Kidney tubule cell (primary cell): ENCODE measurements at regions not wholly inside any gene's neighbourhood (a gene's known extent, or its start where the extent isn't known, plus 50 kb on each side); places are given as distances from the start of the nearest gene placed in this dataset.

Experiments used
- DNase-seq: peaks from one replicate; pipeline ENCODE4 v3.0.0-alpha.2; 2018; ENCODE audit warnings: low spot score

GRCh38 chr1:234973426-234974250 is 155.0 kb downstream of the TOMM20 start:
- DNase-seq = no peak

- DNase-seq = peak; percentile 68
Measured at GRCh38 chr1:234972411-234973191, 156.0 kb downstream of the TOMM20 start.

- no peak for DNase-seq
Measured at GRCh38 chr1:234971586-234972297, 156.9 kb downstream of the TOMM20 start.

GRCh38 chr1:234970731-234971476 is 157.7 kb downstream of the TOMM20 start:
- DNase-seq = peak; percentile 76

- DNase-seq = no peak
Measured at GRCh38 chr1:234970401-234970730, 158.3 kb downstream of the TOMM20 start.

- peak; percentile 63 for DNase-seq
Measured at GRCh38 chr1:234969581-234970400, 158.8 kb downstream of the TOMM20 start.

GRCh38 chr1:234969011-234969441 is 159.6 kb downstream of the TOMM20 start:
- DNase-seq = peak; percentile 8

- DNase-seq = no peak
Measured at GRCh38 chr1:234968451-234968850, 160.2 kb downstream of the TOMM20 start.

- DNase-seq = no peak
Measured at GRCh38 chr1:234967121-234967520, 161.5 kb downstream of the TOMM20 start.

- DNase-seq = no peak
Measured at GRCh38 chr1:234965111-234965510, 163.5 kb downstream of the TOMM20 start.

- DNase-seq = peak; percentile 25
Measured at GRCh38 chr1:234963904-234964702, 164.5 kb downstream of the TOMM20 start.

GRCh38 chr1:234963180-234963903 is 165.3 kb downstream of the TOMM20 start:
- DNase-seq = peak; percentile 93

- DNase-seq = peak; percentile 99
Measured at GRCh38 chr1:234962340-234962989, 166.2 kb downstream of the TOMM20 start.

- DNase-seq = peak; percentile 85
Measured at GRCh38 chr1:234961456-234962339, 166.9 kb downstream of the TOMM20 start.

GRCh38 chr1:234960722-234961455 is 167.7 kb downstream of the TOMM20 start:
- DNase-seq = peak; percentile 66

GRCh38 chr1:234958706-234959657 is 169.7 kb downstream of the TOMM20 start:
- DNase-seq = no peak
